ENCODE measurements at regions not wholly inside any gene's neighbourhood (a gene's known extent, or its start where the extent isn't known, plus 50 kb on each side); places are given as distances from the start of the nearest gene placed in this dataset.

DNA sequence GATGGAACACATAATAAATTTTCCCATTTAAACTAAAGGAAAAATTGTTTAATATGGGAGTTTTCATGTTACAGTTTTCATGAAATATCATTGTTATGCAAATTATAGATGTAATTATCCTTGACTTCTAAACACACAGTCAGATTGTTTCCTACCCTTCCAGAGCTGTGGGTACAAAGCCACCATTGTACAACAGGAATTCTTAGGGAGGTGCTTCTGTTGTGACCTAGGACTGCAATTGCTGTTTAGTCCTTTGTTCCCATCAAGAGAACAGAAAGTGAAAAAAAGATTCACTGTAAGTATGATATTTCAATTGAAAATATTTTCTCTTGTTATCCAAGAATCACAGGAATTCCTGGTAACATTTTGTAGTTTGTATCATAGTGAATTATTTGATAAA, 455.3 kb upstream of the NAALADL2 start:
- DNase-seq (ENCODE audit: low spot score): no peak

DNA sequence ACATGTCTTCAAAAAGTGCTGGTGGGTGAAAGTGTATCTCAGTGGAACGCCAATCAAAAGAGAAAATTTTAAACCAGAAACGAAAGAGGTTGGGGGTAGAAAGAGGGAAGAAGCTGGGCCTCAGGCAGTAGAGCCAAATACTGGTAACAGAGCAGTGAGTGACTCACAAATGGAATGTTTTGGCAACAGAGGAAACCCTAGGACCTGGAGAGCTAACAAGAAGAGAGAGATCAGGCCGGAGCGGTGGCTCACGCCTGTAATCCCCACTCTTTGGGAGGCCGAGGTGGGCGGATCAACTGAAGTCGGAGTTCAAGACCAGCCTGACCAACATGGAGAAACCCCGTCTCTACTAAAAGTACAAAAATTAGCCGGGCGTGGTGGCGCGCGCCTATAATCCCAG, 450.8 kb upstream of the NAALADL2 start:
- no peak for DNase-seq (ENCODE audit: low spot score)

GRCh38 chr3:174409086-174409743, 449.9 kb upstream of the NAALADL2 start:
- DNase-seq (ENCODE audit: low spot score): no peak

GRCh38 chr3:174413062-174413912, 445.8 kb upstream of the NAALADL2 start:
- DNase-seq (ENCODE audit: low spot score): no peak

DNA sequence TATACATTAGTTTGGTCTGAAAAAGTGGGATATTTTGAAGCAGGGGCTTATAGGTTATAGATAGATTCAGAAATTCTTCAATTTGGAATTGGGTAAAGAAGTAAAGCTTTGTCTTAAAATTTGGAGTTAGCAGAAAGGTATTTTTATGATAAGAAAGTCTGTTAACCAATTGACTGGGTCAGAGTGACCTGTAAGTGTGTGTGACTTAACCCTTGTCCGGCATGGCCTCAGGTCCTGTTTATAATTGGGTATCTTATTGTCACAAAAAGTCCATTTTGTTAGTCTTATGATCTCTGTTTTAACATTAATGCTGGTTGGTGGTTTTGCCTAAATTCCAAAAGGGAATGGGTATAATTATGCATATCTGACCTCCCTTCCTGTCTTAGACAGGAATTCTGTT, 444.2 kb upstream of the NAALADL2 start:
- no peak for DNase-seq (ENCODE audit: low spot score)

- no peak for DNase-seq (ENCODE audit: low spot score)
Measured at GRCh38 chr3:174417573-174417972, 441.6 kb upstream of the NAALADL2 start.

GRCh38 chr3:174419216-174419615, 439.9 kb upstream of the NAALADL2 start:
- no peak for DNase-seq (ENCODE audit: low spot score)

GRCh38 chr3:174423936-174424335, 435.2 kb upstream of the NAALADL2 start:
- no peak for DNase-seq (ENCODE audit: low spot score)

DNA sequence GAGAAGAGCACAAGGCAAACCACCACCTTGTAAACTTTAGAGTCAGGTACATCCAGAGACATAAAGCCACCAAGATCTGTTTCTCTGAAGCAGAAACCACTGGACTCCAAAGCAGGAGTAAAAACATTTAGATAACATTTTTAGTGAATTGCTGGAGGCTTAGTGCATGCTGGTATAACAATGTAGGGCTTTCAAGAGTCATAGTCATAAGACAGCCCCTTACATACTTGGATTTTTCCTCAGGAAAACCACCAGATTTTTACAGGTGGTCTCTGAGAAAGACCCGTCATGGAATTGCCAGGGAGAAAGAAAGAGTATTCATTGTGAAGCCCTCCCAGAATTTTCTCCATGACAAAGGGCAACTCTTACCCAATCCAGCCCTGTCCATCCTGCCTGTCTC, 434.5 kb upstream of the NAALADL2 start:
- DNase-seq (ENCODE audit: low spot score): no peak

DNA sequence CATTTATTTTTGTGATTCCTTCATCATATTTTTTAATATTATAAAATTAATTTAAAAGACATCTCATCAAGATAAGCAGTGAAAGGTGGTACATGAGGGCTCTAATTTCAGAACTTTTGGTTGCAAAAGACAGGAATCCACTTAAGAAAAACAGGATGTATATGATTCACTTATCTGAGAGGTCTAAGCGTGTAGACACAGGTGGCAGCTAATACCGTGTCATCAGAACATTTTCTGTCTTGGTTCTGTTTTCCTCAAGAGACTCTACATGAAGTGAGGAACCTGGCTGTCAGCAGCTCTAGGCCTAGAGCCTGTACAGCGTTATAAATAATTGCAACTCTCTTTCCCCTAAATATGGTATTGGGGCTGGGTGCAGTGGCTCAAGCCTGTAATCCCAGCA, 433.7 kb upstream of the NAALADL2 start:
- no peak for DNase-seq (ENCODE audit: low spot score)

DNA sequence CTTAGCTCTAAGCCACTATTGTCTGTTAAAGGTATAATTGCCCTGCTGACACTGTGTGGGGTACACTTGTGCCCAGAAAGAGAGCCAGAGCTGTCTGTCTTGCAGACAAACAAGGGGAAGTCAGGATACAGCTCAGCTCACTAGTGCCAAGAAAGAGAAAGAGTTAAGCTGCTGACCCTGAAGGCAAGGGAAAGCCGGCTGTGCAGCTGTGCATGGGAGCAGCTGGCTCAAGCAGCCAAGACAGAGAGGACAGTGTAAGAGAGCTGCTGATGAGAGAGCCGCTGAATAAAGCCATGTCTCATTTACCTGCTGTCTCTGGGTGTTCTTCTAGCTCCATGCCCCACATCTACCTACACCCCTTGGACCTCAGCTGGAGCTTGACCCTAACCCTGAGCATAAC, 428.1 kb upstream of the NAALADL2 start:
- DNase-seq (ENCODE audit: low spot score): no peak

DNA sequence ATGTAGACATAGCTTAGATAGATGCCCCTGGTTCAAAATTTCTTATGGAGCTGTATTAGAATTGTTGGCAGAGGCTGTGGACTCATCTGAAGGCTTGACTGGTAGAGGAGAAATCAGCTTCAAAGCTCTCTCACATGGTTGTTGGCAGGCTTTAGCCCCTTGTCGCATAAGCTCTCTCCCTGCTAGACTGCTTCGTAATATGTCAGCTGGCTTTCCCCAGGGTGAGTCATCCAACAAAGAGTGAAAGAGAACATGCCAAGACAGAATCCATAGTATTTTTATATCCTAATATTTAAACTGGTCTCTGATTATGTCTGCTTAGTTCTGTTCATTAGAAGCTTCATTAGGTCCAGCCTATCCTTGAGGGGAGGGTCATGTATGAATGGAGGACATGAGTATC, 427.4 kb upstream of the NAALADL2 start:
- no peak for DNase-seq (ENCODE audit: low spot score)

DNA sequence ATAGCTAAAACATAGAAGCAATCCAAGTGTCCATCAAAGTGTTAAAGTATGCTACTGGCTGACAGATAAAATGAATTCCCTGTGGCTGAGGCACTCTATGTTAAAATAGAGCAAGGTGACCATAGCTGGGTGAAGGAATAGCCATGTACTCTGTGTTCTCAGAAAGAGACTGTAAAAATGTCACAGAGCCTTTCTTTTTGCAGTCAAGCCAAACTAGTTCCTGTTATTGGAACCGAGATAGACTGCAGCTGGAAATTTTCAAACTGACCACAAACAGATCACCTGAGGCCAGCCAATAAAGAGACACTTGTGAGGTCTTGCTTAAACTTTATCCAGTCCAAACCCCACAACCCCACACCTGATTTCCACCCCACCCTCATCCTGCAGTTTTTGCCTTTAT, 422.8 kb upstream of the NAALADL2 start:
- no peak for DNase-seq (ENCODE audit: low spot score)

DNA sequence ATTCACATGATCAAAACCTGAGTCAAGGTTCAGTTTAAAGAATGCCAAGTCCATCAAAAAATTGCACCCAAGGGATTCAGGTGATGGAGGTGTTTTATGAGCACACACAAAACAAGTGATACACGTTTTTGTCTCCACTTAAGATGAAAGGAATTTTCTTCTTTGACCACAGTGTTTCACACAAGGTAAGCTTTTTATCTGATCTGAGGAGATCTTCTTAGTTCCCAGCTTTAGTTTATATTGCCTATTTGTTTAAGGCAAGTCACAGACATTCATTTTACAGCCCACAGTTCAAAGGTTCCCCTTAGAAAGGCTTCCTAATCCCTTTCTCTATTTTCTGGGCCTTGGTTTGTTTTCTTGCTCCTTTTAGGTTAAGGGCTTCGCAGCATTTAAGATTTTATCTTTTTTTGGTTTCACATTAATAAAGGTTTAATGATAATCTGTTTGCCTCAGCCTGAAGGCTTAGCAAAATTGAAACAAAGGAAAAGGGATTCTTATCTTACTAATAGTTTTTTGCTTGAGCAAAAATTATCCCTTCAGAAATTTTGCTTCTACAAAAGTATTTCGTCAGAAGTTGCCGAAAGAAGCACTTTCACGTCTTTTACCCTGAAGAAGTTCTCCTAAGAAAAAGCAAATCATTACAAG, 420.5 kb upstream of the NAALADL2 start:
- DNase-seq (ENCODE audit: low spot score): no peak

- no peak for DNase-seq (ENCODE audit: low spot score)
Measured at GRCh38 chr3:174439331-174440252, 419.5 kb upstream of the NAALADL2 start.

GRCh38 chr3:174440253-174440701, 418.9 kb upstream of the NAALADL2 start:
- no peak for DNase-seq (ENCODE audit: low spot score)

- peak; percentile 22 for DNase-seq (ENCODE audit: low spot score)
Measured at GRCh38 chr3:174440741-174441587, 418.2 kb upstream of the NAALADL2 start.

DNA sequence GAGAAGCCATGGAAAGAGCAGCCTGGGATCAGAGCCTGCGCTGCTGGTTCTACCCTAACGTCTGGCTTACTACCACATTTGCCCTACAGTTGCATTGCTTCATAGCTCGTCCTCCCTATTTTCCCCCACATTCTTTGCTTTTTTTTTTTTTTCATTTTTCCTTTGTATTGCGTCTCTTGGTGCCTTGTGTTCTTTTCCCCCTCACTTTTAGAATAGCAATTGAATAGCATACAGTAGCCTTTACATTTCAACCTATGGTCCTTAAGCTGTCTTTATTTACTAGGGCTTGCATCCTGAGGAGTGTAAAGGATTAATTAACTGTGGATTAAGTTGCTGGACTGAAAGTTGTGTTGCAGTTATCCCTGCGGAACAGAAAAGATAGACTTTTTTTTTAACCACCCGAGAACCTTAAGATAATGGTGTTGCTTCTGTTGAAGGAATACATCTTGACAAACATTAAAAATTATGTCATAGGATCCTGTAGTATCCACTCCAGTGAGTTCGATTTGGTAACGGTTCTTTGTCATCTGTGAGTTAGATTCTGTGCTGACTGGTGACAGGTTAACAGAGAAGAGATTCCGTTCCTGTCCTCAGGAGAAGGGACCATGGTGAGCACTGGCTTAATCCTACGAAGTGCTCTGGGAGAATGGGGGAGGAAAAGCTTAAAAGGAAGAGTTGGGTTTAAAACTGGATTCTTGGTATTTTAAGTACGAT, 417.4 kb upstream of the NAALADL2 start:
- DNase-seq (ENCODE audit: low spot score): no peak

DNA sequence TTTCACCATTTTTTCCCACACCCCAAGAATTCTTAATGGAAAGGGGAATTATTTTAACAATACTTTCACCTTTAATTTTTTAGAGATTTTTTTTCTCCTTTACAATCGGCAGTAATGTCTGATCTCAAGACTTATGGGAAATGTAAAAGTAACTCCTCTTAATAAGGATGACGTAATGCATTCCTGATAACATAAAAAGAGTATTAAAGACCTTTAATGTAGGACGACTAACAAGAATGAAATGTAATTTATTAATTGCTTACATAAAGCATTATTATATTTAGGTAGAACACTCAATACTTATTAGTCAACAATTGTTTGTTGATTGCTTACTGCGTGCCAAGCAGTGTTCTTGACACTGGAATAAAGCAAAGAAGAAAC, 416.8 kb upstream of the NAALADL2 start:
- no peak for DNase-seq (ENCODE audit: low spot score)

DNA sequence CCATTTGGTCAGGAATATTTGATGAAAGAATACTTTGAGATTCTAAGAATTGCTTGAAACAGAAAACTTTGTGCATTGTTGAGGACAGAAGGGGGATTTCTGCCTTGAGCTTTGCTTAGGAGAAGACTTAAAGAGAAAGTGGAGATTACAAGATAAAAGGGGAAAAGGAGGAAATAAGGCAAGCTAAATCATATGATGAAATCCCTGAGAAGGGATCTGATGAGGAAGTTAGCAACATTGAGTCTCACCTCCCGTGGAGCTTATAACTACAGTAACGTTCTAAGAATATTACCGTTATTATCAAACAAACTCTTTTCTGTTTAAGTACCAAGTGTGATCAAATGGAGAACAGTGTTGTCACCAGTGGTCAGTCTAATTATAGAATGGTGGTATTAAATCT, 414.7 kb upstream of the NAALADL2 start:
- DNase-seq (ENCODE audit: low spot score): no peak

Data from HuH-7.5 (cell line).